SK-N-SH (cell line): ENCODE measurements at regions not wholly inside any gene's neighbourhood (a gene's known extent, or its start where the extent isn't known, plus 50 kb on each side); places are given as distances from the start of the nearest gene placed in this dataset.

Experiments used
- CTCF ChIA-PET: fragments of 300-600, 350-600 bp; formaldehyde crosslinking; extraction: SDS; loops from one replicate; lab custom pipeline; 2021; lab: Yijun Ruan, JAX
- POLR2A ChIA-PET: fragments of 350-600 bp; sonication (Branson Sonifier 250); formaldehyde crosslinking; extraction: SDS; loops from one replicate; lab custom pipeline; 2020; ENCODE audit warnings: antibody characterized with exemption, inconsistent platforms; lab: Yijun Ruan, JAX
- DNase-seq: peaks from one replicate; pipeline ENCODE4 v3.0.0; 2012
- H2AFZ ChIP-seq: fragments of 200-600 bp; sonication (generic); 2 replicates; pipeline ENCODE4 v1.8.1; 2016; ENCODE audit warnings: antibody characterized with exemption, mild to moderate bottlenecking, low read depth
- H3F3A ChIP-seq: fragments of 200-600 bp; sonication (generic); replicated peaks from 2 replicates; pipeline ENCODE3; 2016; ENCODE audit warnings: antibody characterized with exemption, mild to moderate bottlenecking; ENCODE audit not compliant: insufficient read depth
- H3K27ac ChIP-seq, 2 experiments: fragments of 200-500 bp in 1 of 2; fragments of 200-600 bp in 1 of 2; sonication (Bioruptor generic) in 1 of 2; sonication (generic), shearing (Covaris generic) in 1 of 2; 2 replicates each; pipeline versions ENCODE4 v1.5.1 to v1.6.1; 2014 to 2016; ENCODE audit warnings: low read depth in 2 of 2, inconsistent platforms in 1 of 2, low read length in 1 of 2, mild to moderate bottlenecking in 1 of 2, mixed read lengths in 1 of 2
- H3K27me3 ChIP-seq: fragments of 200-600 bp; sonication (generic), shearing (Covaris generic); 2 replicates; pipeline ENCODE4 v1.6.1; 2016; ENCODE audit warnings: mixed run types; ENCODE audit not compliant: insufficient read depth
- H3K36me3 ChIP-seq, 2 experiments: fragments of 200-500 bp in 1 of 2; fragments of 200-600 bp in 1 of 2; sonication (Bioruptor generic) in 1 of 2; sonication (generic) in 1 of 2; replicated peaks in 1 of 2; 2 replicates each; pipeline versions ENCODE3 to v1.5.1; 2014 to 2016; ENCODE audit warnings: low read length in 1 of 2, mild to moderate bottlenecking in 1 of 2; ENCODE audit not compliant: insufficient read depth in 2 of 2, control insufficient read depth in 1 of 2
- H3K4me1 ChIP-seq, 2 experiments: fragments of 200-500 bp in 1 of 2; fragments of 200-600 bp in 1 of 2; sonication (Bioruptor generic) in 1 of 2; sonication (generic), shearing (Covaris generic) in 1 of 2; 2 replicates each; pipeline versions ENCODE4 v1.5.1 to v1.6.1; 2014 to 2016; ENCODE audit warnings: low read depth in 1 of 2, low read length in 1 of 2, mixed run types in 1 of 2; ENCODE audit not compliant: insufficient read depth in 2 of 2, control insufficient read depth in 1 of 2
- H3K4me2 ChIP-seq: fragments of 200-600 bp; sonication (generic), shearing (Covaris generic); 2 replicates; pipeline ENCODE4 v1.6.1; 2017; ENCODE audit warnings: mixed run types
- H3K4me3 ChIP-seq, 2 experiments: fragments of 200-500 bp in 1 of 2; fragments of 200-600 bp in 1 of 2; sonication (Bioruptor generic) in 1 of 2; sonication (generic), shearing (Covaris generic) in 1 of 2; 2 replicates each; pipeline versions ENCODE4 v1.5.1 to v1.8.1; 2014 to 2016; ENCODE audit warnings: low read depth in 2 of 2, inconsistent platforms in 1 of 2, low read length in 1 of 2, mild to moderate bottlenecking in 1 of 2, mixed read lengths in 1 of 2, moderate library complexity in 1 of 2
- H3K79me2 ChIP-seq: fragments of 200-600 bp; sonication (generic); 2 replicates; pipeline ENCODE4 v1.8.1; 2017; ENCODE audit warnings: mild to moderate bottlenecking; ENCODE audit not compliant: insufficient read depth
- H3K9ac ChIP-seq: fragments of 200-600 bp; sonication (generic); 2 replicates; pipeline ENCODE4 v1.6.1; 2017; ENCODE audit warnings: mixed run types
- H3K9me2 ChIP-seq: fragments of 200-600 bp; sonication (generic); 2 replicates; pipeline ENCODE4 v1.6.1; 2017; ENCODE audit warnings: mixed run types
- H3K9me3 ChIP-seq: fragments of 200-600 bp; sonication (generic); 2 replicates; pipeline ENCODE4 v1.6.1; 2017; ENCODE audit warnings: mixed run types, mild to moderate bottlenecking, moderate library complexity
- H4K20me1 ChIP-seq: fragments of 200-600 bp; sonication (generic); 2 replicates; pipeline ENCODE4 v1.6.1; 2017; ENCODE audit warnings: mild to moderate bottlenecking, mixed run types; ENCODE audit not compliant: insufficient read depth
- CHD2 ChIP-seq: fragments of 150-350 bp; IDR thresholded peaks from 2 replicates; pipeline ENCODE4 v1.6.1; 2018; ENCODE audit warnings: low read length; ENCODE audit not compliant: partially characterized antibody
- CTCF ChIP-seq: fragments of 200-600 bp; sonication (generic); IDR thresholded peaks from 2 replicates; pipeline ENCODE4 v1.6.1; 2017; ENCODE audit warnings: antibody characterized with exemption, mild to moderate bottlenecking, moderate library complexity
- FOXJ3 ChIP-seq: sonication (generic); formaldehyde crosslinking; IDR thresholded peaks from 2 replicates; pipeline ENCODE4 v1.5.1; 2020; ENCODE audit warnings: mild to moderate bottlenecking, missing genetic modification reagents
- GABPA ChIP-seq: IDR thresholded peaks from 2 replicates; pipeline ENCODE4 v1.4.0; 2012; ENCODE audit warnings: low read depth, mild to moderate bottlenecking
- MAX ChIP-seq: IDR thresholded peaks from 2 replicates; pipeline ENCODE4 v1.4.0; 2012; ENCODE audit warnings: low read depth
- MEF2A ChIP-seq: IDR thresholded peaks from 2 replicates; pipeline ENCODE4 v1.4.0; 2012; ENCODE audit warnings: low read depth, borderline replicate concordance
- NFIC ChIP-seq: IDR thresholded peaks from 2 replicates; pipeline ENCODE4 v1.4.0; 2012; ENCODE audit warnings: borderline replicate concordance
- NRF1 ChIP-seq: IDR thresholded peaks from 2 replicates; pipeline ENCODE4 v1.6.1; 2012; ENCODE audit warnings: low read depth, mild to moderate bottlenecking, low read length
- POLR2AphosphoS5 ChIP-seq: IDR thresholded peaks from 2 replicates; pipeline ENCODE4 v1.6.1; 2012; ENCODE audit warnings: low read depth, low read length
- RAD21 ChIP-seq: IDR thresholded peaks from 2 replicates; pipeline ENCODE4 v1.6.1; 2012; ENCODE audit warnings: mild to moderate bottlenecking, low read length
- RCOR1 ChIP-seq: fragments of 150-350 bp; IDR thresholded peaks from 2 replicates; pipeline ENCODE4 v1.6.1; 2017; ENCODE audit warnings: antibody characterized with exemption, low read length
- REST ChIP-seq: IDR thresholded peaks from 2 replicates; pipeline ENCODE4 v1.6.1; 2012; ENCODE audit warnings: mild to moderate bottlenecking, low read depth, low read length, moderate library complexity
- RFX5 ChIP-seq: IDR thresholded peaks from 2 replicates; pipeline ENCODE4 v1.6.1; 2012; ENCODE audit warnings: mild to moderate bottlenecking, improper control_type of control experiment, low read length
- SMC3 ChIP-seq: IDR thresholded peaks from 2 replicates; pipeline ENCODE4 v1.6.1; 2012; ENCODE audit warnings: low read depth, low read length, improper control_type of control experiment
- TCF12 ChIP-seq: IDR thresholded peaks from 2 replicates; pipeline ENCODE4 v1.4.0; 2012
- TEAD4 ChIP-seq: IDR thresholded peaks from 2 replicates; pipeline ENCODE4 v1.4.0; 2012; ENCODE audit warnings: mild to moderate bottlenecking, borderline replicate concordance; ENCODE audit not compliant: insufficient read depth
- YY1 ChIP-seq: IDR thresholded peaks from 2 replicates; pipeline ENCODE4 v1.4.0; 2012; ENCODE audit warnings: low read depth, mild to moderate bottlenecking
- WGBS: methylation state at CpG from one replicate; pipeline ENCODE4 v1.1.6; 2017; ENCODE audit warnings: low lambda C conversion rate; 5-methylcytosine and 5-hydroxymethylcytosine counted together

GRCh38 chr1:64393790-64394189 lies 76.1 kb upstream of the CACHD1 start:
- no peak overlapping the region for H3K4me3 ChIP-seq
- WGBS: 68% methylated on average over 2 of the region's 2 CpGs
- H3K27ac ChIP-seq: no peak overlapping the region
- H3F3A ChIP-seq: no peaks in the 10 kb centered on the region
- H4K20me1 ChIP-seq: no peaks in the 10 kb centered on the region
- POLR2A ChIA-PET: no interaction called here
- CTCF ChIA-PET: no interaction called here
- H3K36me3 ChIP-seq: no peaks in the 10 kb centered on the region
- DNase-seq: no peak
- H2AFZ ChIP-seq: no peak overlapping the region
- TF ChIP-seq SMC3 (no peak), YY1 (no peak), RCOR1 (no peak), NFIC (no peak), POLR2AphosphoS5 (no peak), RFX5 (no peak), TCF12 (no peak), MEF2A (no peak), MAX (no peak), NRF1 (no peak), CHD2 (no peak)
- no peaks in the 10 kb centered on the region for H3K79me2 ChIP-seq
- H3K27me3 ChIP-seq: no peaks in the 10 kb centered on the region; the same call in 1 of the 2 replicates
- H3K9ac ChIP-seq: no peak overlapping the region
- no peaks in the 10 kb centered on the region for H3K9me2 ChIP-seq
- no peak overlapping the region for H3K4me2 ChIP-seq
- H3K4me1 ChIP-seq: no peaks in the 10 kb centered on the region
- no peaks in the 10 kb centered on the region for H3K9me3 ChIP-seq

GRCh38 chr1:64396817-64397216 lies 73.1 kb upstream of the CACHD1 start:
- H2AFZ ChIP-seq: no peak overlapping the region
- 72% methylated on average over 4 of the region's 4 CpGs for WGBS
- no peaks in the 10 kb centered on the region for H4K20me1 ChIP-seq
- no peaks in the 10 kb centered on the region for H3K4me1 ChIP-seq
- no peak overlapping the region for H3K4me3 ChIP-seq
- no peaks in the 10 kb centered on the region for H3F3A ChIP-seq
- H3K79me2 ChIP-seq: no peaks in the 10 kb centered on the region
- no peak overlapping the region for H3K4me2 ChIP-seq
- TF ChIP-seq CTCF (no peak; the same call in 1 of the 2 replicates), MEF2A (no peak), TEAD4 (no peak), RAD21 (no peak), GABPA (no peak), FOXJ3 (CRISPR knock-in tag) (no peak), SMC3 (no peak), REST (no peak), NFIC (no peak)
- no peak overlapping the region for H3K9ac ChIP-seq
- no peaks in the 10 kb centered on the region for H3K36me3 ChIP-seq
- ChIA-PET POLR2A (no interaction called here), CTCF (no interaction called here)
- H3K27ac ChIP-seq: no peak overlapping the region
- DNase-seq: no peak
- no peaks in the 10 kb centered on the region for H3K9me2 ChIP-seq
- no peaks in the 10 kb centered on the region for H3K9me3 ChIP-seq
- no peaks in the 10 kb centered on the region; the same call in 1 of the 2 replicates for H3K27me3 ChIP-seq
